Panc1 (cell line): ENCODE measurements at regions not wholly inside any gene's neighbourhood (a gene's known extent, or its start where the extent isn't known, plus 50 kb on each side); places are given as distances from the start of the nearest gene placed in this dataset.
A peak's percentile ranks its signal among the peaks of the same experiment; 100 is the strongest.

ENCODE experiments used
- ATAC-seq: fragments of 200-7000 bp; cut with Tn5 transposase; 2 replicates; pipeline ENCODE4 v1.9.1; 2020; ENCODE audit warnings: mild to moderate bottlenecking, moderate library complexity
- BruUV-seq: library from RNA; stranded (reverse); fragments of 400-500 nt; replicated peaks from 2 replicates; lab custom pipeline; 2021; lab: Mats Ljungman, UMichigan
- CTCF ChIA-PET: fragments of 300-600 bp; sonication (Branson Sonifier 250); formaldehyde crosslinking; loops from one replicate; lab custom pipeline; 2022; ENCODE audit warnings: antibody characterized with exemption; lab: Charles Lee
- POLR2A ChIA-PET: fragments of 300-600 bp; sonication (Branson Sonifier 250); formaldehyde crosslinking; loops from one replicate; lab custom pipeline; 2022; ENCODE audit warnings: antibody characterized with exemption; lab: Charles Lee
- DNase-seq: peaks from one replicate; pipeline ENCODE4 v3.0.0-alpha.2; 2010; ENCODE audit warnings: low read depth, low spot score
- H3K27ac ChIP-seq: 2 replicates; pipeline ENCODE4 v1.5.1; 2011; ENCODE audit warnings: mild to moderate bottlenecking, low read length, inconsistent platforms
- H3K27me3 ChIP-seq: fragments of 200-500 bp; sonication (Bioruptor generic); 2 replicates; pipeline ENCODE4 v1.6.0; 2014; ENCODE audit warnings: low read length, inconsistent platforms; ENCODE audit not compliant: control insufficient read depth, insufficient read depth
- H3K36me3 ChIP-seq: fragments of 200-500 bp; sonication (Bioruptor generic); 2 replicates; pipeline ENCODE4 v1.5.1; 2014; ENCODE audit warnings: inconsistent platforms, mild to moderate bottlenecking, low read length, moderate library complexity; ENCODE audit not compliant: control insufficient read depth, insufficient read depth
- H3K4me1 ChIP-seq: 2 replicates; pipeline ENCODE4 v1.5.1; 2011; ENCODE audit warnings: inconsistent platforms, mild to moderate bottlenecking, low read length, moderate library complexity; ENCODE audit not compliant: control insufficient read depth, insufficient read depth
- H3K4me3 ChIP-seq, 2 experiments: 2 replicates each; pipeline ENCODE4 v1.5.1; 2011 to 2012; ENCODE audit warnings: low read depth in 2 of 2, low read length in 2 of 2, mild to moderate bottlenecking in 2 of 2, inconsistent platforms in 1 of 2, moderate library complexity in 1 of 2
- H3K9me3 ChIP-seq: fragments of 200-500 bp; sonication (Bioruptor generic); 2 replicates; pipeline ENCODE4 v1.5.1; 2014; ENCODE audit warnings: low read depth, mild to moderate bottlenecking, inconsistent platforms, low read length, moderate library complexity; ENCODE audit not compliant: control insufficient read depth, insufficient read depth
- CTCF ChIP-seq: fragments of 450-650 bp; IDR thresholded peaks from 2 replicates; pipeline ENCODE4 v1.5.1; 2017; ENCODE audit warnings: mild to moderate bottlenecking
- POLR2AphosphoS5 ChIP-seq: IDR thresholded peaks from 2 replicates; pipeline ENCODE4 v1.6.1; 2012; ENCODE audit warnings: mild to moderate bottlenecking, low read depth, low read length, moderate library complexity
- SIN3A ChIP-seq: IDR thresholded peaks from 2 replicates; pipeline ENCODE4 v1.6.1; 2012; ENCODE audit warnings: low read depth, mild to moderate bottlenecking, low read length, moderate library complexity, borderline replicate concordance; ENCODE audit not compliant: insufficient read depth
- TCF7L2 ChIP-seq: IDR thresholded peaks from 2 replicates; pipeline ENCODE4 v1.6.1; 2011; ENCODE audit warnings: mild to moderate bottlenecking, low read depth, low read length, inconsistent platforms
- in situ Hi-C: cut with HindIII; loops from 2 replicates; pipeline ENCODE4 v1.10.0; 2016; ENCODE audit warnings: low sequenced_read_pairs, low pct_unique_long_range_greater_than_20kb
- intact Hi-C: fragments of 100-400 bp; cut with micrococcal nuclease; formaldehyde crosslinking; loops from one replicate; pipeline ENCODE4 v1.10.0; 2022; ENCODE audit not compliant: unreplicated experiment
- TF ChIP-seq, protein P1 (sequence below), 2 experiments: IDR thresholded peaks; 2 replicates each; pipeline ENCODE4 v1.6.1; 2011 to 2012; ENCODE audit warnings: low read depth in 2 of 2, control low read depth in 1 of 2, low read length in 1 of 2, mild to moderate bottlenecking in 1 of 2, moderate library complexity in 1 of 2; ENCODE audit not compliant: insufficient read depth in 1 of 2

GRCh38 chr2:236642584-236643291 is 73.1 kb downstream of the ACKR3 start:
- intact Hi-C loops = no loop called here
- POLR2A ChIA-PET = no interaction called here

DNA sequence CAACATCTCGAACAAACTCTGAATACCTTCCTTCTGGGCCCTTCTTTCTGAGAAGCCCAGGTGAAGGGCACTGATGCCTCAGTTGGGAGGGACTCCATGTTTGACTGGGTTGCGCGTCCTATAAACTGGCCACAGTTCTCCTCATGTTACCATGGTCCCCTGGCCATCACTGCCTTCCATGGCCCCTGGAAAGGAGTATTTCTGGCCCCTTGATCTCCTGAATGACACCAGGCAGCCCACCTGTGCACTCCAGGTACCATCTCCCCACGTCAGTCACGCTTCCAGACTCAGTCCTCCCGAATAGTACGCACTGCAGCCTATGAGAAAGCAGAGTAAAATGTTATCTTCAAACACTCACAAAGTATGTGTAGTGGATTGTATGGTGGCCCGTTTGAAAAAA is 73.9 kb downstream of the ACKR3 start:
- TF ChIP-seq, protein P1, sequence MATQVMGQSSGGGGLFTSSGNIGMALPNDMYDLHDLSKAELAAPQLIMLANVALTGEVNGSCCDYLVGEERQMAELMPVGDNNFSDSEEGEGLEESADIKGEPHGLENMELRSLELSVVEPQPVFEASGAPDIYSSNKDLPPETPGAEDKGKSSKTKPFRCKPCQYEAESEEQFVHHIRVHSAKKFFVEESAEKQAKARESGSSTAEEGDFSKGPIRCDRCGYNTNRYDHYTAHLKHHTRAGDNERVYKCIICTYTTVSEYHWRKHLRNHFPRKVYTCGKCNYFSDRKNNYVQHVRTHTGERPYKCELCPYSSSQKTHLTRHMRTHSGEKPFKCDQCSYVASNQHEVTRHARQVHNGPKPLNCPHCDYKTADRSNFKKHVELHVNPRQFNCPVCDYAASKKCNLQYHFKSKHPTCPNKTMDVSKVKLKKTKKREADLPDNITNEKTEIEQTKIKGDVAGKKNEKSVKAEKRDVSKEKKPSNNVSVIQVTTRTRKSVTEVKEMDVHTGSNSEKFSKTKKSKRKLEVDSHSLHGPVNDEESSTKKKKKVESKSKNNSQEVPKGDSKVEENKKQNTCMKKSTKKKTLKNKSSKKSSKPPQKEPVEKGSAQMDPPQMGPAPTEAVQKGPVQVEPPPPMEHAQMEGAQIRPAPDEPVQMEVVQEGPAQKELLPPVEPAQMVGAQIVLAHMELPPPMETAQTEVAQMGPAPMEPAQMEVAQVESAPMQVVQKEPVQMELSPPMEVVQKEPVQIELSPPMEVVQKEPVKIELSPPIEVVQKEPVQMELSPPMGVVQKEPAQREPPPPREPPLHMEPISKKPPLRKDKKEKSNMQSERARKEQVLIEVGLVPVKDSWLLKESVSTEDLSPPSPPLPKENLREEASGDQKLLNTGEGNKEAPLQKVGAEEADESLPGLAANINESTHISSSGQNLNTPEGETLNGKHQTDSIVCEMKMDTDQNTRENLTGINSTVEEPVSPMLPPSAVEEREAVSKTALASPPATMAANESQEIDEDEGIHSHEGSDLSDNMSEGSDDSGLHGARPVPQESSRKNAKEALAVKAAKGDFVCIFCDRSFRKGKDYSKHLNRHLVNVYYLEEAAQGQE (IDR thresholded peaks at IDR 0.05; ENCODE audit: insufficient read depth in 1 of 2, low read depth in 2 of 2, low read length in 1 of 2) = no peak
- TF ChIP-seq SIN3A (no peak), POLR2AphosphoS5 (no peak), CTCF (no peak), TCF7L2 (no peak)
- ATAC-seq (no peak), DNase-seq (no peak)
- CTCF ChIA-PET = no interaction called here
- H3K9me3 ChIP-seq = no peaks in the 10 kb centered on the region; the same call in 1 of the 2 replicates
- intact Hi-C loops (no loop called here), in situ Hi-C loops (no loop called here)
- H3K27me3 ChIP-seq = no peaks in the 10 kb centered on the region
- no peaks in the 10 kb centered on the region for H3K4me1 ChIP-seq
- no peak overlapping the region for H3K4me3 ChIP-seq
- POLR2A ChIA-PET = no interaction called here
- no peaks in the 10 kb centered on the region for H3K36me3 ChIP-seq
- BruUV-seq = no TSS peak
- no peak overlapping the region for H3K27ac ChIP-seq

More at GRCh38 chr2:236642584-236643291, 73.1 kb downstream of the ACKR3 start:
- Histone ChIP-seq H3K36me3 (no peaks in the 10 kb centered on the region), H3K9me3 (no peaks in the 10 kb centered on the region; the same call in 1 of the 2 replicates), H3K4me1 (no peaks in the 10 kb centered on the region), H3K27me3 (no peaks in the 10 kb centered on the region), H3K4me3 (no peak overlapping the region), H3K27ac (no peak overlapping the region)
- DNase-seq (peak; percentile 2), ATAC-seq (no peak)
- CTCF ChIA-PET = no interaction called here
- TF ChIP-seq POLR2AphosphoS5 (no peak), TCF7L2 (no peak)
- in situ Hi-C loops = no loop called here
- BruUV-seq = no TSS peak

- intact Hi-C loops = no loop called here
- in situ Hi-C loops = no loop called here
- DNase-seq = no peak
- CTCF ChIA-PET = no interaction called here
- TF ChIP-seq, protein P1 (IDR thresholded peaks at IDR 0.05; ENCODE audit: insufficient read depth in 1 of 2, low read depth in 2 of 2, low read length in 1 of 2) = no peak
- TF ChIP-seq SIN3A (no peak), TCF7L2 (no peak), POLR2AphosphoS5 (no peak), CTCF (no peak)
- H3K36me3 ChIP-seq = no peaks in the 10 kb centered on the region
- POLR2A ChIA-PET = no interaction called here
- no peak overlapping the region for H3K4me3 ChIP-seq
- no peaks in the 10 kb centered on the region for H3K4me1 ChIP-seq
- H3K9me3 ChIP-seq = no peaks in the 10 kb centered on the region; the same call in 1 of the 2 replicates
- BruUV-seq = no TSS peak
- no peak for ATAC-seq
- H3K27me3 ChIP-seq = no peaks in the 10 kb centered on the region
- H3K27ac ChIP-seq = no peak overlapping the region
Observed at GRCh38 chr2:236644067-236644466, 74.4 kb downstream of the ACKR3 start.
